ENCODE measurements at regions not wholly inside any gene's neighbourhood (a gene's known extent, or its start where the extent isn't known, plus 50 kb on each side); places are given as distances from the start of the nearest gene placed in this dataset.

DNA sequence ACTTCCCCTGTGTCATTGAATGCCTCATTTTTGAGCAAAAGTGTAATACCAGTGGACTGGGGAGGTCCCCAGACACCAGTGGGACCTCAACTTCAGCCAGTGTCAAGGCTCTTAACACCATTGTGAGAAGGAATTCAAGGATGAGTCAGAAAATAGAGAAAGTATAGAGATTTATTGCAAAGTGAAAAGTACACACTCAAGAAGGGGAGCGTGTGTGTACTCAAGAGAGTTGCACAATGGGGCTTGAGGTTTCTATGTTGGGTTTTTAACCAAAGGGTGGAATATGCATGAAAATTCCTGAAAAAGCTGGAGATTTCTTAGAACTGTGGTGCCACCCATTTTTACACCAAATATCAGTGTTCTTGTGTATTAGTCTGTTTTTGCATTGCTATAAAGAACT, 81.9 kb downstream of the ADCYAP1 start:
- no peak overlapping the region for H3K4me3 ChIP-seq (replicated peaks; ENCODE audit: insufficient read depth, low read length)
- no peaks in the 10 kb centered on the region for H3K27me3 ChIP-seq (ENCODE audit: insufficient read depth, poor library complexity, severe bottlenecking)
- no peak overlapping the region for H3K27ac ChIP-seq (replicated peaks)
- TF ChIP-seq, protein P1, sequence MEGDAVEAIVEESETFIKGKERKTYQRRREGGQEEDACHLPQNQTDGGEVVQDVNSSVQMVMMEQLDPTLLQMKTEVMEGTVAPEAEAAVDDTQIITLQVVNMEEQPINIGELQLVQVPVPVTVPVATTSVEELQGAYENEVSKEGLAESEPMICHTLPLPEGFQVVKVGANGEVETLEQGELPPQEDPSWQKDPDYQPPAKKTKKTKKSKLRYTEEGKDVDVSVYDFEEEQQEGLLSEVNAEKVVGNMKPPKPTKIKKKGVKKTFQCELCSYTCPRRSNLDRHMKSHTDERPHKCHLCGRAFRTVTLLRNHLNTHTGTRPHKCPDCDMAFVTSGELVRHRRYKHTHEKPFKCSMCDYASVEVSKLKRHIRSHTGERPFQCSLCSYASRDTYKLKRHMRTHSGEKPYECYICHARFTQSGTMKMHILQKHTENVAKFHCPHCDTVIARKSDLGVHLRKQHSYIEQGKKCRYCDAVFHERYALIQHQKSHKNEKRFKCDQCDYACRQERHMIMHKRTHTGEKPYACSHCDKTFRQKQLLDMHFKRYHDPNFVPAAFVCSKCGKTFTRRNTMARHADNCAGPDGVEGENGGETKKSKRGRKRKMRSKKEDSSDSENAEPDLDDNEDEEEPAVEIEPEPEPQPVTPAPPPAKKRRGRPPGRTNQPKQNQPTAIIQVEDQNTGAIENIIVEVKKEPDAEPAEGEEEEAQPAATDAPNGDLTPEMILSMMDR (IDR thresholded peaks at IDR 0.05; ENCODE audit: insufficient read depth, low read length) = no peak
- TF ChIP-seq GABPA (IDR thresholded peaks at IDR 0.05; ENCODE audit: low read depth) = no peak
- no peak for TF ChIP-seq POLR2AphosphoS5 (IDR thresholded peaks at IDR 0.05; ENCODE audit: low read depth)
- TF ChIP-seq, protein P2, sequence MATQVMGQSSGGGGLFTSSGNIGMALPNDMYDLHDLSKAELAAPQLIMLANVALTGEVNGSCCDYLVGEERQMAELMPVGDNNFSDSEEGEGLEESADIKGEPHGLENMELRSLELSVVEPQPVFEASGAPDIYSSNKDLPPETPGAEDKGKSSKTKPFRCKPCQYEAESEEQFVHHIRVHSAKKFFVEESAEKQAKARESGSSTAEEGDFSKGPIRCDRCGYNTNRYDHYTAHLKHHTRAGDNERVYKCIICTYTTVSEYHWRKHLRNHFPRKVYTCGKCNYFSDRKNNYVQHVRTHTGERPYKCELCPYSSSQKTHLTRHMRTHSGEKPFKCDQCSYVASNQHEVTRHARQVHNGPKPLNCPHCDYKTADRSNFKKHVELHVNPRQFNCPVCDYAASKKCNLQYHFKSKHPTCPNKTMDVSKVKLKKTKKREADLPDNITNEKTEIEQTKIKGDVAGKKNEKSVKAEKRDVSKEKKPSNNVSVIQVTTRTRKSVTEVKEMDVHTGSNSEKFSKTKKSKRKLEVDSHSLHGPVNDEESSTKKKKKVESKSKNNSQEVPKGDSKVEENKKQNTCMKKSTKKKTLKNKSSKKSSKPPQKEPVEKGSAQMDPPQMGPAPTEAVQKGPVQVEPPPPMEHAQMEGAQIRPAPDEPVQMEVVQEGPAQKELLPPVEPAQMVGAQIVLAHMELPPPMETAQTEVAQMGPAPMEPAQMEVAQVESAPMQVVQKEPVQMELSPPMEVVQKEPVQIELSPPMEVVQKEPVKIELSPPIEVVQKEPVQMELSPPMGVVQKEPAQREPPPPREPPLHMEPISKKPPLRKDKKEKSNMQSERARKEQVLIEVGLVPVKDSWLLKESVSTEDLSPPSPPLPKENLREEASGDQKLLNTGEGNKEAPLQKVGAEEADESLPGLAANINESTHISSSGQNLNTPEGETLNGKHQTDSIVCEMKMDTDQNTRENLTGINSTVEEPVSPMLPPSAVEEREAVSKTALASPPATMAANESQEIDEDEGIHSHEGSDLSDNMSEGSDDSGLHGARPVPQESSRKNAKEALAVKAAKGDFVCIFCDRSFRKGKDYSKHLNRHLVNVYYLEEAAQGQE (IDR thresholded peaks at IDR 0.05; ENCODE audit: insufficient replicate concordance, low read depth) = no peak
- no peak for DNase-seq (ENCODE audit: low read depth in 1 of 2, low spot score in 1 of 2)

DNA sequence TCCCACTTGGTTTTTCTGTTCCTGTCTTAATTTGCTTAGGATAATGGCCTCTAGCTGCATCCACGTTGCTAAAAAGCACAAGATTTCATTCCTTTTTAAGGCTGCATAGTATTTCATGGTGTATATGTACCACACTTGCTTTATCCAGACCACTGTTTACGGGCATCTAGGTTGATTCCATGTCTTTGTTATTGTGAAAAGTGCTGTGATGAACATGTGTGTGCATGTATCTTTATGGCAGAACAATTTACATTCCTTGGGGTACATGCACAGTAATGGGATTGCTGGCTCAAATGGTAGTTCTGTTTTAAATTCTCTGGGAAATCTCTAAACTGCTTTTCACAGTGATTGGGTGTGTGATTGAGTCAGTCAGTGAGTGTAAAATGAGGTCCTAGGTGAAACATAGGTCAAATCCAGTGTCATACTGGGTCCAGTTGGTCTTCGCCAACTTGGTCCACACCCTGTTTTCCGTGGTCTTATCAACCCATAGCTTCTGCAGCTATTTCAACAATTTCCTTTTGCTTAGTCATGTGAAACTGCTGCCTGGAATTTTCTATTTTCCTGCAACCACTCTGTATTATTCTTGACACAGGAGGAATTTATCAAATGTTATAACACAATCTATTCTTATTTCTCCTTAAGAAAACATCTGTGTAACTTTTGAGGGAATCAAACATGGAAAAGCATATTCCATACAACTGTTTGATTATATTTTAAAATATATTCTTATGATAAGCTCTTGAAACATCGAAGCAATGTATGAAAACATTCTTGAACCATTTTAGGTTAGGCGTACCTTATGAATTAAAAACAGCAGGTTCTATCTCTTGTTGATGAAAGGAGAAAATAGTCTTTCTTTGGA, 82.9 kb downstream of the ADCYAP1 start:
- H3K4me3 ChIP-seq (replicated peaks; ENCODE audit: insufficient read depth, low read length) = no peak overlapping the region
- H3K27me3 ChIP-seq (ENCODE audit: insufficient read depth, poor library complexity, severe bottlenecking) = no peaks in the 10 kb centered on the region
- no peak overlapping the region for H3K27ac ChIP-seq (replicated peaks)
- no peak for DNase-seq (ENCODE audit: low read depth in 1 of 2, low spot score in 1 of 2)
- TF ChIP-seq GABPA (IDR thresholded peaks at IDR 0.05; ENCODE audit: low read depth) (no peak), SPI1 (IDR thresholded peaks at IDR 0.05; ENCODE audit: borderline replicate concordance, low read depth) (no peak), POLR2AphosphoS5 (IDR thresholded peaks at IDR 0.05; ENCODE audit: low read depth) (no peak)
- TF ChIP-seq, protein P1 (IDR thresholded peaks at IDR 0.05; ENCODE audit: insufficient read depth, low read length) = no peak
- TF ChIP-seq, protein P2 (IDR thresholded peaks at IDR 0.05; ENCODE audit: insufficient replicate concordance, low read depth) = no peak

- TF ChIP-seq, protein P2 (IDR thresholded peaks at IDR 0.05; ENCODE audit: insufficient replicate concordance, low read depth) = no peak
- TF ChIP-seq POLR2AphosphoS5 (IDR thresholded peaks at IDR 0.05; ENCODE audit: low read depth) (no peak), GABPA (IDR thresholded peaks at IDR 0.05; ENCODE audit: low read depth) (no peak), SPI1 (IDR thresholded peaks at IDR 0.05; ENCODE audit: borderline replicate concordance, low read depth) (no peak)
- TF ChIP-seq, protein P1 (IDR thresholded peaks at IDR 0.05; ENCODE audit: insufficient read depth, low read length) = no peak
- H3K27ac ChIP-seq (replicated peaks) = no peak overlapping the region
- H3K4me3 ChIP-seq (replicated peaks; ENCODE audit: insufficient read depth, low read length) = no peak overlapping the region
- no peaks in the 10 kb centered on the region for H3K27me3 ChIP-seq (ENCODE audit: insufficient read depth, poor library complexity, severe bottlenecking)
- DNase-seq (ENCODE audit: low read depth in 1 of 2, low spot score in 1 of 2) = no peak
Observed at GRCh38 chr18:989425-989824, 84.8 kb downstream of the ADCYAP1 start.

Measured in HL-60 (cell line).